ENCODE measurements at regions not wholly inside any gene's neighbourhood (a gene's known extent, or its start where the extent isn't known, plus 50 kb on each side); places are given as distances from the start of the nearest gene placed in this dataset.

- TF ChIP-seq, protein P1, sequence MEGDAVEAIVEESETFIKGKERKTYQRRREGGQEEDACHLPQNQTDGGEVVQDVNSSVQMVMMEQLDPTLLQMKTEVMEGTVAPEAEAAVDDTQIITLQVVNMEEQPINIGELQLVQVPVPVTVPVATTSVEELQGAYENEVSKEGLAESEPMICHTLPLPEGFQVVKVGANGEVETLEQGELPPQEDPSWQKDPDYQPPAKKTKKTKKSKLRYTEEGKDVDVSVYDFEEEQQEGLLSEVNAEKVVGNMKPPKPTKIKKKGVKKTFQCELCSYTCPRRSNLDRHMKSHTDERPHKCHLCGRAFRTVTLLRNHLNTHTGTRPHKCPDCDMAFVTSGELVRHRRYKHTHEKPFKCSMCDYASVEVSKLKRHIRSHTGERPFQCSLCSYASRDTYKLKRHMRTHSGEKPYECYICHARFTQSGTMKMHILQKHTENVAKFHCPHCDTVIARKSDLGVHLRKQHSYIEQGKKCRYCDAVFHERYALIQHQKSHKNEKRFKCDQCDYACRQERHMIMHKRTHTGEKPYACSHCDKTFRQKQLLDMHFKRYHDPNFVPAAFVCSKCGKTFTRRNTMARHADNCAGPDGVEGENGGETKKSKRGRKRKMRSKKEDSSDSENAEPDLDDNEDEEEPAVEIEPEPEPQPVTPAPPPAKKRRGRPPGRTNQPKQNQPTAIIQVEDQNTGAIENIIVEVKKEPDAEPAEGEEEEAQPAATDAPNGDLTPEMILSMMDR (IDR thresholded peaks at IDR 0.05; ENCODE audit: low read depth, low read length): no peak
- no peak overlapping the region for H3K4me3 ChIP-seq (ENCODE audit: low read depth, low read length)
Measured at GRCh38 chr3:459311-459670, 262.7 kb downstream of the CHL1 start.

DNA sequence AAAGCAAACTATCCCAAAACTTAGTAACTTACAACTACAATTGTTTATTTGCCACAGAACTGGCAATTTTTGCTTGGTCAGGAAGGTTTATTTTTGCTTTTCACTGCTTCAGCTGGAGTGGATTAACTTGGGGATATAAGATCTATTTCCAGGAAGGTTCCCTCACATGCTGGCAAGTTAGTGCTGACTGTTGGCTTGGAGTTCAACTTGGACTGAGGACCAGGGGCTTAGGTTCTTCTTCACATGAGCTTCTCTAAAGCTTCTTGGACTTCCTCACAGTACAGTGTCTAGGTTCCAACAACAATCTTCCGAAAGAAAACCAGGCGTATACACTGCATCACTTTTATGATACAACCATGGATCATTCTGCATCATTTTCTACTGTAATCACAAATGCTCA, 264.4 kb downstream of the CHL1 start:
- H3K4me3 ChIP-seq (ENCODE audit: low read depth, low read length): no peak overlapping the region
- TF ChIP-seq, protein P1 (IDR thresholded peaks at IDR 0.05; ENCODE audit: low read depth, low read length): no peak

DNA sequence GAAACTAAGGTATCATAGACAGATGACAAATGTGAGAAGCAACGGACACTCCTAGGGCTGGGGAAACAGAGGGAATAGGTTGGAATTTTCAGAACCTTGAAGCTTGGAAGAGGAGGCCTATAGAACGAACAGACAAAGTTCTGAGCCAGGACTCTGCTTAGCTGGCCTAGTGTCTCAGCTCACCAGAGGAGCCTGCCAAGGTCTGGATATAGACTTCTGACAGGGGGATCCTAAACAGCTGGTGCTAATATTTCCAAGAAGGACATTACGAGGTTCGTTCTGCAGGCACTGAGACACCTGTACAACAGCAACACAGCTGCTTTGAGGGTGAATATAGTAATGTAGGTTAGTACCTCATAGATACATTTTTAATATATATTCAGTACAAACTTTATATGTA, 266.3 kb downstream of the CHL1 start:
- TF ChIP-seq, protein P1 (IDR thresholded peaks at IDR 0.05; ENCODE audit: low read depth, low read length): no peak
- no peak overlapping the region for H3K4me3 ChIP-seq (ENCODE audit: low read depth, low read length)

DNA sequence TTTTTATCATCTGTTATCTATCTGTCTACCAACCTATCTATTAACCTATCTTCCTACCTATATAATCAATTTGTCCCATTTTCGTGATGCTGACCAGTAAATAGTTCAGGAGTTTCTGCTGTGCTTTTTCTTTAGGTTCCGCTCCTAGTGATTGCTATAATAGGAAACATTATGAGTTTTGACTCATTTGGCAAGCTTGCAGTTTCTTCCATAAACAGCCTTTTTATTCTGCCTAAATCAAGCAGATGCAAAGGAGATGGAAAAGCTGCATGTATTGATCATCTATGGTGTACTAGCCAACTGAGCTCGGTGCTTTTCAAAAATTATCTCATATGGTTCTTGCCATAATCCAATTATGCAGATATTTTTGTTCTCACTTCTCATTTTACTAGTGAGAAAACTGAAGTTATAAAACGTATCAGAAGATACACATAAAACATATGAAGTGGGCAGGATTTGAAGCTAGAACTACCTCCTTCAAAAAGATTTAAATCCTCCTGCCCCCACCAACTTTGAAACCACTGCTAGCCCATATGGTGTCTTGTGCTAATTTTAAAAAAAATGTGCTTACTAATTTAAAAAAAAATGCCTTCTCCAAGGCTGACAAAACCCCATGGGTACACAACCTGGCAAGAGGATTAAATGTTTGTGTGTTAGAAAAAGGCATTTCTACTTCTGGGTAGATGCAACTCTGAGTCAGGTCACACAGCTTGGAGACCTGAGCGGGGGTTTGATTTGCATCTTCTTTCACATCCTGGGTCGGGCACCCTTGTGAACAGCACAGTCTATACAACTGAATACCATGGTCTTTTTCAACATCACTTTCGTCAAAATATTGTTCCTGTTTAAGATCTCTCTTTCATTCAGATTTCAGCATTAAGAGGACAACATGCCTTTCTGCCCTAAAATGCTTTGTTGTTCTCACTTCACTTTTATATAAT, 267.0 kb downstream of the CHL1 start:
- TF ChIP-seq, protein P1 (IDR thresholded peaks at IDR 0.05; ENCODE audit: low read depth, low read length): no peak
- H3K4me3 ChIP-seq (ENCODE audit: low read depth, low read length): no peak overlapping the region

GRCh38 chr3:464255-464654, 267.7 kb downstream of the CHL1 start:
- no peak overlapping the region for H3K4me3 ChIP-seq (ENCODE audit: low read depth, low read length)
- TF ChIP-seq, protein P1 (IDR thresholded peaks at IDR 0.05; ENCODE audit: low read depth, low read length): no peak

DNA sequence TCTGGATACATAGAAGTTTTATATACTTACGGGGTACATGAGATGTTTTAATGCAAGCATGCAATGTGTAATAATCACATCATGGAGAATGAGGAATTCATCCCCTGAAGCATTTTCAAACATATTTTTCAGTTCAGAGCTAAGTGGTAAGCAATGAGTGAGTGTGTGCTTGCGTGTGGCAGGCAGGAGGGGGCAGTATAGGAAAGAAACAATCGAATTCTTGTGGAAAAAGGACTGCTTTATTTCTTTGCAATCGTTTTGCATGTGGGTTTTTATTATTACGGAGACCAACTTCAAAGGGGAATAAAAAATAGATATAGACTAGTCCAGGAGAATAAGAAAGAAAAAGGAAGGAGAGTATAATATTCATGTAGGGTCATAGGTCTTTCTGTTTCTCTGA, 271.6 kb downstream of the CHL1 start:
- TF ChIP-seq, protein P1 (IDR thresholded peaks at IDR 0.05; ENCODE audit: low read depth, low read length): no peak
- H3K4me3 ChIP-seq (ENCODE audit: low read depth, low read length): no peak overlapping the region

GRCh38 chr3:473033-473800, 276.7 kb downstream of the CHL1 start:
- TF ChIP-seq, protein P1 (IDR thresholded peaks at IDR 0.05; ENCODE audit: low read depth, low read length): no peak

More at GRCh38 chr3:473033-473800, 276.7 kb downstream of the CHL1 start:
- H3K4me3 ChIP-seq (ENCODE audit: low read depth, low read length): no peak overlapping the region
